ENCODE measurements at regions not wholly inside any gene's neighbourhood (a gene's known extent, or its start where the extent isn't known, plus 50 kb on each side); places are given as distances from the start of the nearest gene placed in this dataset.

GRCh38 chr5:3323144-3323543 lies 272.5 kb upstream of the IRX1 start:
- no peak for TF ChIP-seq CTCF (IDR thresholded peaks at IDR 0.05; ENCODE audit: insufficient read depth, missing control alignments)
- no peak for DNase-seq (ENCODE audit: insufficient read length, low spot score)
- FAIRE-seq: no peak

- no peak for TF ChIP-seq CTCF (IDR thresholded peaks at IDR 0.05; ENCODE audit: insufficient read depth, missing control alignments)
- FAIRE-seq: no peak
- no peak for DNase-seq (ENCODE audit: insufficient read length, low spot score)
These were observed 273.0 kb upstream of the IRX1 start for GRCh38 chr5:3322642-3323041.

- FAIRE-seq: no peak
- TF ChIP-seq CTCF (IDR thresholded peaks at IDR 0.05; ENCODE audit: insufficient read depth, missing control alignments): no peak
- no peak for DNase-seq (ENCODE audit: insufficient read length, low spot score)
These were observed 273.7 kb upstream of the IRX1 start for GRCh38 chr5:3321923-3322322.

GRCh38 chr5:3321119-3321760 lies 274.4 kb upstream of the IRX1 start:
- FAIRE-seq: no peak
- TF ChIP-seq CTCF (IDR thresholded peaks at IDR 0.05; ENCODE audit: insufficient read depth, missing control alignments): no peak

GRCh38 chr5:3320317-3320875 lies 275.2 kb upstream of the IRX1 start:
- FAIRE-seq (no peak), DNase-seq (ENCODE audit: insufficient read length, low spot score) (no peak)

More at GRCh38 chr5:3321119-3321760, 274.4 kb upstream of the IRX1 start:
- no peak for DNase-seq (ENCODE audit: insufficient read length, low spot score)

GRCh38 chr5:3317051-3317795 lies 278.4 kb upstream of the IRX1 start:
- no peak for FAIRE-seq
- no peak for TF ChIP-seq CTCF (IDR thresholded peaks at IDR 0.05; ENCODE audit: insufficient read depth, missing control alignments)
- no peak for DNase-seq (ENCODE audit: insufficient read length, low spot score)

More at GRCh38 chr5:3320317-3320875, 275.2 kb upstream of the IRX1 start:
- no peak for TF ChIP-seq CTCF (IDR thresholded peaks at IDR 0.05; ENCODE audit: insufficient read depth, missing control alignments)

GRCh38 chr5:3313569-3313968 lies 282.1 kb upstream of the IRX1 start:
- no peak for TF ChIP-seq CTCF (IDR thresholded peaks at IDR 0.05; ENCODE audit: insufficient read depth, missing control alignments)
- DNase-seq (ENCODE audit: insufficient read length, low spot score) (no peak), FAIRE-seq (no peak)
